NCI-H1048 (cell line): ENCODE measurements at regions not wholly inside any gene's neighbourhood (a gene's known extent, or its start where the extent isn't known, plus 50 kb on each side); places are given as distances from the start of the nearest gene placed in this dataset.

Experiments used
- DNase-seq: peaks from one replicate; lab custom pipeline; 2025; lab: John Stamatoyannopoulos, UW

- no peak for DNase-seq
These were observed 271.4 kb downstream of the MAF start for GRCh38 chr16:79329166-79329521.

- no peak for DNase-seq
These were observed 272.0 kb downstream of the MAF start for GRCh38 chr16:79328402-79329165.

- no peak for DNase-seq
These were observed 272.7 kb downstream of the MAF start for GRCh38 chr16:79327836-79328235.

GRCh38 chr16:79326549-79326948, 274.0 kb downstream of the MAF start:
- no peak for DNase-seq

GRCh38 chr16:79325226-79325945, 275.2 kb downstream of the MAF start:
- DNase-seq, result no peak

GRCh38 chr16:79320956-79321355, 279.6 kb downstream of the MAF start:
- DNase-seq, result no peak

GRCh38 chr16:79318143-79318899, 282.2 kb downstream of the MAF start:
- DNase-seq, result no peak

GRCh38 chr16:79317521-79317920, 283.0 kb downstream of the MAF start:
- DNase-seq, result no peak

- no peak for DNase-seq
These were observed 283.5 kb downstream of the MAF start for GRCh38 chr16:79317026-79317425.

- no peak for DNase-seq
These were observed 284.5 kb downstream of the MAF start for GRCh38 chr16:79316004-79316458.

- no peak for DNase-seq
These were observed 288.0 kb downstream of the MAF start for GRCh38 chr16:79312502-79312901.

GRCh38 chr16:79310710-79311109, 289.8 kb downstream of the MAF start:
- DNase-seq, result no peak

- DNase-seq, result no peak
These were observed 290.9 kb downstream of the MAF start for GRCh38 chr16:79309606-79310005.

- no peak for DNase-seq
These were observed 293.3 kb downstream of the MAF start for GRCh38 chr16:79307214-79307613.

- DNase-seq, result no peak
These were observed 295.5 kb downstream of the MAF start for GRCh38 chr16:79305074-79305473.

GRCh38 chr16:79303959-79304387, 296.6 kb downstream of the MAF start:
- DNase-seq, result no peak

- no peak for DNase-seq
These were observed 297.3 kb downstream of the MAF start for GRCh38 chr16:79303206-79303605.

- DNase-seq, result no peak
These were observed 297.8 kb downstream of the MAF start for GRCh38 chr16:79302731-79303130.

GRCh38 chr16:79301051-79301450, 299.5 kb downstream of the MAF start:
- no peak for DNase-seq

- no peak for DNase-seq
These were observed 301.4 kb downstream of the MAF start for GRCh38 chr16:79298894-79299799.

- DNase-seq, result no peak
These were observed 302.1 kb downstream of the MAF start for GRCh38 chr16:79298476-79298875.

GRCh38 chr16:79297805-79298204, 302.7 kb downstream of the MAF start:
- no peak for DNase-seq
